ENCODE measurements at regions not wholly inside any gene's neighbourhood (a gene's known extent, or its start where the extent isn't known, plus 50 kb on each side); places are given as distances from the start of the nearest gene placed in this dataset.
"Not testable (repeated sequence)": the region's sequence is repeated elsewhere in the genome, so short reads cannot be mapped to it uniquely, and the experiment has no call there.

GRCh38 chr6:84569882-84570281 lies 194.5 kb downstream of the TBX18 start:
- Histone ChIP-seq H3K9me3 (ENCODE audit: control insufficient read depth in 4 of 4, low read length in 3 of 4) (no peaks in the 10 kb centered on the region), H3K9ac (ENCODE audit: low read depth in 1 of 2, low read length in 2 of 2) (no peak overlapping the region), H3K27me3 (ENCODE audit: control insufficient read depth in 4 of 4, insufficient read depth in 4 of 4, low read length in 3 of 4) (no peaks in the 10 kb centered on the region), H3K4me3 (ENCODE audit: low read depth in 1 of 3, low read length in 3 of 3) (no peak overlapping the region), H3K36me3 (ENCODE audit: control insufficient read depth in 4 of 4, insufficient read depth in 3 of 4, low read depth in 1 of 4, low read length in 3 of 4) (no peaks in the 10 kb centered on the region), H3K4me1 (ENCODE audit: control insufficient read depth in 4 of 4, insufficient read depth in 4 of 4, low read length in 3 of 4) (no peaks in the 10 kb centered on the region), H3K27ac (ENCODE audit: low read depth in 1 of 2, low read length in 2 of 2) (no peak overlapping the region)
- DNase-seq (ENCODE audit: low spot score): no peak
- TF ChIP-seq FOXA1 (IDR thresholded peaks at IDR 0.05): no peak
- TF ChIP-seq, protein P1, sequence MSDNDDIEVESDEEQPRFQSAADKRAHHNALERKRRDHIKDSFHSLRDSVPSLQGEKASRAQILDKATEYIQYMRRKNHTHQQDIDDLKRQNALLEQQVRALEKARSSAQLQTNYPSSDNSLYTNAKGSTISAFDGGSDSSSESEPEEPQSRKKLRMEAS (IDR thresholded peaks at IDR 0.05): no peak
- no peak for TF ChIP-seq HNF4G (IDR thresholded peaks at IDR 0.05)

DNA sequence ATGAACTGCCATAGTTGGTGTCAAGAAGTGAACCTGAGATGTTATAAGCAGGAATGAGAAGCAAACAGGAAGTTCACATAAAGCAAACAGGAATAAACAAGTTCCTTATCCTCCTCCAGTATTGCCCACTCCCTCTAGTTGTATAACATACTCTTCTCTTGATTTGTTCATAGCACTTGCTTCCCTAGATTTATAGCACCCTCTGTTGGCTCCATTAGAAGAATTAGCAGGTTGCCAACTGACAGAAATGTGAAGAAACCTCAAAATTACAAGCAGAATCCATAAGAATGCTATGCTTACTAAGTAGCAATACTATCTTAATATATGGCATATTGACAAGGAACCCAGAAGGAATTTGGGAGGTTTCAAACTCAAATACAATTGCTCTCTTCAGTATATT lies 195.4 kb downstream of the TBX18 start:
- no peak for DNase-seq (ENCODE audit: low spot score)

GRCh38 chr6:84565718-84566117 lies 198.7 kb downstream of the TBX18 start:
- not testable (repeated sequence) for H3K4me1 ChIP-seq (ENCODE audit: control insufficient read depth in 4 of 4, insufficient read depth in 4 of 4, low read length in 3 of 4); H3K4me3 ChIP-seq (ENCODE audit: low read depth in 1 of 3, low read length in 3 of 3); H3K9ac ChIP-seq (ENCODE audit: low read depth in 1 of 2, low read length in 2 of 2); H3K36me3 ChIP-seq (ENCODE audit: control insufficient read depth in 4 of 4, insufficient read depth in 3 of 4, low read depth in 1 of 4, low read length in 3 of 4); H3K27ac ChIP-seq (ENCODE audit: low read depth in 1 of 2, low read length in 2 of 2); H3K9me3 ChIP-seq (ENCODE audit: control insufficient read depth in 4 of 4, low read length in 3 of 4); DNase-seq (ENCODE audit: low spot score); H3K27me3 ChIP-seq (ENCODE audit: control insufficient read depth in 4 of 4, insufficient read depth in 4 of 4, low read length in 3 of 4)
- 90% methylated on average over 6 of the region's 6 CpGs for WGBS

More for the DNA sequence above, 195.4 kb downstream of the TBX18 start:
- H3K27me3 ChIP-seq (ENCODE audit: control insufficient read depth in 4 of 4, insufficient read depth in 4 of 4, low read length in 3 of 4): no peaks in the 10 kb centered on the region
- H3K27ac ChIP-seq (ENCODE audit: low read depth in 1 of 2, low read length in 2 of 2): no peak overlapping the region
- H3K36me3 ChIP-seq (ENCODE audit: control insufficient read depth in 4 of 4, insufficient read depth in 3 of 4, low read depth in 1 of 4, low read length in 3 of 4): no peaks in the 10 kb centered on the region
- no peaks in the 10 kb centered on the region for H3K4me1 ChIP-seq (ENCODE audit: control insufficient read depth in 4 of 4, insufficient read depth in 4 of 4, low read length in 3 of 4)
- no peak for TF ChIP-seq TAF1 (conservative IDR thresholded peaks at IDR 0.05)
- no peak for TF ChIP-seq ZBTB33 (IDR thresholded peaks at IDR 0.05)
- no peak for TF ChIP-seq NR2F2 (IDR thresholded peaks at IDR 0.05)
- no peak for TF ChIP-seq SP1 (IDR thresholded peaks at IDR 0.05)
- TF ChIP-seq FOXA1 (IDR thresholded peaks at IDR 0.05): no peak
- TF ChIP-seq HNF4G (IDR thresholded peaks at IDR 0.05): no peak
- TF ChIP-seq RAD21 (IDR thresholded peaks at IDR 0.05): peak; percentile 79 to 84
- TF ChIP-seq CTCF (IDR thresholded peaks at IDR 0.05; ENCODE audit: low read depth, low read length, missing input control): peak; percentile 40
- TF ChIP-seq ATF3 (IDR thresholded peaks at IDR 0.05): no peak
- TF ChIP-seq REST (IDR thresholded peaks at IDR 0.05): no peak
- no peak for TF ChIP-seq RXRA (IDR thresholded peaks at IDR 0.05)
- TF ChIP-seq FOXA2 (IDR thresholded peaks at IDR 0.05): no peak
- TF ChIP-seq JUND (IDR thresholded peaks at IDR 0.05): no peak
- no peak for TF ChIP-seq YY1 (IDR thresholded peaks at IDR 0.05)
- no peak for TF ChIP-seq GABPA (IDR thresholded peaks at IDR 0.05 in 1 of 2, conservative IDR thresholded peaks at IDR 0.05 in 1 of 2)
- no peak overlapping the region for H3K9ac ChIP-seq (ENCODE audit: low read depth in 1 of 2, low read length in 2 of 2)
- no peak overlapping the region for H3K4me3 ChIP-seq (ENCODE audit: low read depth in 1 of 3, low read length in 3 of 3)
- no peaks in the 10 kb centered on the region for H3K9me3 ChIP-seq (ENCODE audit: control insufficient read depth in 4 of 4, low read length in 3 of 4)

Data from liver (tissue), 8 donors.